AG09319 (cell line): ENCODE measurements at regions not wholly inside any gene's neighbourhood (a gene's known extent, or its start where the extent isn't known, plus 50 kb on each side); places are given as distances from the start of the nearest gene placed in this dataset.

Source experiments
- DNase-seq: peaks from one replicate; pipeline ENCODE4 v3.0.0-alpha.2; 2010; ENCODE audit warnings: low read depth; ENCODE audit errors: extremely low read depth
- CTCF ChIP-seq: IDR thresholded peaks from 2 replicates; pipeline ENCODE4 v1.5.1; 2011; ENCODE audit warnings: low read depth, mild to moderate bottlenecking, inconsistent platforms, low read length, moderate library complexity

DNA sequence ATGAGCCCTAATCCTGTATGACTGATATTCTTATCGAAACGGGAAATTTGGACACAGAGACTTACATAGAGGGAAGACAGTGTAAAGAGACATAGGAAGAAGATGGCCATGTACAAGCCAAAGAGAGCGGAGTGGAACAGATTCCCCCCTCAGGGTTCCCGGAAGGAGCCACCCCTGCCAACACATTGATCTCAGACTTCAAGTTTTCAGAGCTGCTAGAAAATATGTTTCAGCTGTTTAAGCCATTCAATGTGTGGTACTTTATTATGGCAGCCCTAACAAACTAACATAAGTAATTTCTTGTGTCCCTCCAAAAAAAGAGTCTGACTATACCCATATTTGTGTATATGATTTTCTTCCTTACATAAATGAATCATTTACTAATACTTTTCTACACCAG, 128.0 kb upstream of the STC2 start:
- TF ChIP-seq CTCF: no peak
- DNase-seq: no peak

GRCh38 chr5:173455599-173455957, 127.4 kb upstream of the STC2 start:
- no peak for DNase-seq
- TF ChIP-seq CTCF: no peak

GRCh38 chr5:173454736-173455598, 126.8 kb upstream of the STC2 start:
- DNase-seq: peak; percentile 89
- TF ChIP-seq CTCF: no peak

DNA sequence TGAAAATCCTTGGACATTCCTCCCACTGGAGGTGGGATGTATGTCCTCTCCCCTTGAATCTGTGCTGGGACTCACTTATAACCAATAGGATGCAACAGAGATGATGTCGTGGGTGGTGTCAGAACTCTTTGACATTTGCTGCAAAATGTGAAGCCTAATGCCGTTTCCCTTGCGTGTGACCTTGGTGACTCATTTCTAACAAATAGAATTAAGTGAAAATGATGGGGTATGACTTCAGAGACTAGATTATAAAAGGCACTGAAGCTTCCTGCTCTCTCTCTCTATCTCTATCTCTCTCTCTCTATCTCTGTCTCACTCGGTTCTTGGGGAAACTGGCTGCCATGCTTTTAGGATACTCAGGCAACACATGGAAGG, 126.1 kb upstream of the STC2 start:
- DNase-seq: no peak
- TF ChIP-seq CTCF: no peak

DNA sequence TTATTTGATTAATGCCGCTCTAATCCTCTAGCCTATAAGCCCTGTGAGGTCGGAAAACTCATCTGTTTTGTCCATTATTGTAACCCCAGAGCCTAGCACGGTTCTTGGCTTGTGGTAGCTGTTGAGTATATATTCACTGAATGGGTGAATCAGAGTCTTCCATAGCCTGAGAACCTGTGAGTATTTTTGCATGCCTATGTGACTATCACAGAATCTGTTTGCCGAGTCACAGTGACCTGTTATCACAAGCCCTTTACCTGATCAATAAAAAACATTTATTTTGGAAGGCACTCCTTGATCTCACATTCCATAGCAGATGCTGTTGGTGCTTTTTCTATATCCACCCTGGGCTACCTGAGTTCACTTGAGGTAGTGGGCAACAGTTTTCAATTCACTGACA, 125.0 kb upstream of the STC2 start:
- no peak for DNase-seq
- TF ChIP-seq CTCF: no peak

DNA sequence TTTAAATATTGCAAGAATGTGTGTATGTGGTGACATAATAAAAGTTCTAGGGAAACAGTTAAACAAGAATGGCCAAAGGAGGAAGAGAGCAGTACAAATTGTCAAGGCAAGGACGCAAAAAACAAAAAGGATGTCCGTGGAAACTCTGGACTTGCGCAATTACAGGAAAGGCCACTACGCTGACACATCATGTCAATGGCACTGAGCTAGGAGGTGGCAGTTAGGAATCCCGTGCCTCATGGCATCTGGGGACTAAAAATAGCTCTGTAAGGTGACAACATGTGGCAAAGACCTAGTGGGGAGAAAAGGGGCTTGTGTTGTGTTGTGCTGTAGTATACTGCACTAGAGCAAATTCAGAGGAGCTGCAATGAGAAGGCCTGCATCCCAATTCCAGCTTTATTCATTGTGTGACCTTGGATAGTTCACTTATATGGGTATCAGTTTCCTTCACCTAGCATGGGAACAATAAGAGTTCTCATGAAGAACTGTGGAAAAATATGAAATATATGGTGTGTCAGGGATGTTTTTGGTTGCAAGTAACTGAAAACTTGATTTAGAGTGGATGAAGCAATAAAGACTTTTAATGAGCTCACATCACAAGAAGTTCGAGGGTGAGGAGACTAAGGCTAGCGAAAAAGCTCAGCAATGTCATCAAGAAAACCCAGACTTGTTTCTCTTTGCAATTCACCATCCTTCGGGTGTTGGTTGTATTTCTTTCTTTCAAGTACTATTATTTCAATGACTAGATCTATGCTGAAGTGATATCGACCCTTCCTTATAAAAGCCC, 124.1 kb upstream of the STC2 start:
- DNase-seq: no peak
- TF ChIP-seq CTCF: no peak

DNA sequence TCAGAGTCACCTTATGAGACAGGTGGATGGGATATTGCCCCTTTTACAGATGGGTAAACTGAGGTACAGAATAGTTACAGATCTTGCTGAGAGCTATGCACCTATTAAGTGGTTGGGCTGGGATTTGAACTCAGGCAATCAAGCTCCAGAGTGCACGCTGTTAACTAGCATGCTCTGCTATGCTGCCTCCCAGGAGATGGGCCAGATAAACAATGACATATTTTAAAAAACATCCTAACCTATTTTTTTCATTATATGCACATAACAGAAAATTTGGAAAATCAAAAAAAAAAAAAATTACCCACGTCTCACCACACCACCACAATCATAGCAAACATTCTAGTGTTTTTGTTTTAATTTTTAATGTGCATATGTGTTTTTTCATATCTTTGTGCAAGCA, 123.4 kb upstream of the STC2 start:
- DNase-seq: no peak
- TF ChIP-seq CTCF: no peak
